Hepatocyte (in vitro differentiated cells): ENCODE measurements at regions not wholly inside any gene's neighbourhood (a gene's known extent, or its start where the extent isn't known, plus 50 kb on each side); places are given as distances from the start of the nearest gene placed in this dataset.

ENCODE experiments used
- DNase-seq: peaks from one replicate; pipeline ENCODE4 v3.0.0-alpha.2; 2016; ENCODE audit warnings: low spot score
- H2AFZ ChIP-seq: fragments of 200-600 bp; sonication (generic); 2 replicates; pipeline ENCODE4 v1.6.0; 2016; ENCODE audit warnings: antibody characterized with exemption, mild to moderate bottlenecking
- H3K27ac ChIP-seq: fragments of 200-600 bp; sonication (generic); 2 replicates; pipeline ENCODE4 v1.5.1; 2016; ENCODE audit warnings: mild to moderate bottlenecking
- H3K27me3 ChIP-seq: fragments of 200-600 bp; sonication (generic); 2 replicates; pipeline ENCODE4 v1.6.1; 2016
- H3K36me3 ChIP-seq: fragments of 200-600 bp; sonication (generic); replicated peaks from 2 replicates; pipeline ENCODE4 v1.5.1; 2016; ENCODE audit warnings: low read depth; ENCODE audit not compliant: insufficient read depth
- H3K4me1 ChIP-seq: fragments of 200-600 bp; sonication (generic); 2 replicates; pipeline ENCODE4 v1.5.1; 2016; ENCODE audit warnings: mild to moderate bottlenecking, moderate library complexity; ENCODE audit not compliant: insufficient read depth
- H3K4me2 ChIP-seq: fragments of 200-600 bp; sonication (generic); 2 replicates; pipeline ENCODE4 v1.6.0; 2016
- H3K4me3 ChIP-seq: fragments of 200-600 bp; sonication (generic); 2 replicates; pipeline ENCODE4 v1.5.1; 2016; ENCODE audit warnings: mild to moderate bottlenecking
- H3K79me2 ChIP-seq: fragments of 200-600 bp; sonication (generic); 2 replicates; pipeline ENCODE4 v1.6.0; 2017; ENCODE audit warnings: mild to moderate bottlenecking
- H3K9me2 ChIP-seq: fragments of 200-600 bp; sonication (generic); replicated peaks from 2 replicates; pipeline ENCODE4 v1.6.0; 2017; ENCODE audit warnings: mild to moderate bottlenecking; ENCODE audit not compliant: insufficient read depth
- H3K9me3 ChIP-seq: fragments of 200-600 bp; sonication (generic); 2 replicates; pipeline ENCODE4 v1.5.1; 2016; ENCODE audit warnings: low read depth, mild to moderate bottlenecking
- H4K20me1 ChIP-seq: fragments of 200-600 bp; sonication (generic); 2 replicates; pipeline ENCODE4 v1.6.0; 2016; ENCODE audit warnings: mild to moderate bottlenecking; ENCODE audit not compliant: insufficient read depth, poor library complexity, severe bottlenecking
- CTCF ChIP-seq: fragments of 200-600 bp; sonication (generic); IDR thresholded peaks from 2 replicates; pipeline ENCODE4 v1.5.1; 2016; ENCODE audit warnings: antibody characterized with exemption, mild to moderate bottlenecking; ENCODE audit not compliant: poor library complexity
- EZH2 ChIP-seq: fragments of 200-600 bp; sonication (generic); IDR thresholded peaks from 2 replicates; pipeline ENCODE4 v1.6.1; 2016; ENCODE audit warnings: antibody characterized with exemption, mild to moderate bottlenecking, borderline replicate concordance
- EZH2phosphoT487 ChIP-seq: fragments of 200-600 bp; sonication (generic); IDR thresholded peaks from one replicate; pipeline ENCODE4 v1.6.1; 2018; ENCODE audit warnings: antibody characterized with exemption, mild to moderate bottlenecking, low read depth, moderate library complexity; ENCODE audit not compliant: unreplicated experiment, severe bottlenecking
- WGBS: methylation state at CpG from one replicate; pipeline ENCODE4 v1.1.6; 2016; ENCODE audit warnings: low lambda C conversion rate; ENCODE audit errors: missing lambda C conversion rate; 5-methylcytosine and 5-hydroxymethylcytosine counted together

GRCh38 chr11:127926721-127927120 is 660.6 kb downstream of the ETS1 start:
- Histone ChIP-seq H3K79me2 (no peaks in the 10 kb centered on the region), H4K20me1 (no peaks in the 10 kb centered on the region), H3K9me2 (no peaks in the 10 kb centered on the region), H3K27ac (no peak overlapping the region), H3K4me3 (no peak overlapping the region), H3K27me3 (no peaks in the 10 kb centered on the region), H3K4me1 (no peaks in the 10 kb centered on the region), H2AFZ (no peak overlapping the region), H3K9me3 (no peaks in the 10 kb centered on the region), H3K36me3 (no peaks in the 10 kb centered on the region), H3K4me2 (no peak overlapping the region)
- TF ChIP-seq EZH2 = no peak
- WGBS = 95% methylated on average over 8 of the region's 8 CpGs
- no peak for DNase-seq

GRCh38 chr11:127925475-127925874 is 661.9 kb downstream of the ETS1 start:
- no peaks in the 10 kb centered on the region for H4K20me1 ChIP-seq
- 80% methylated on average over 4 of the region's 4 CpGs for WGBS
- H3K4me3 ChIP-seq = no peak overlapping the region
- no peaks in the 10 kb centered on the region for H3K79me2 ChIP-seq
- no peaks in the 10 kb centered on the region for H3K36me3 ChIP-seq
- H3K9me3 ChIP-seq = no peaks in the 10 kb centered on the region
- H3K4me2 ChIP-seq = no peak overlapping the region
- no peaks in the 10 kb centered on the region for H3K9me2 ChIP-seq
- no peak for DNase-seq
- no peaks in the 10 kb centered on the region for H3K4me1 ChIP-seq
- H3K27ac ChIP-seq = no peak overlapping the region
- no peaks in the 10 kb centered on the region for H3K27me3 ChIP-seq
- no peak overlapping the region for H2AFZ ChIP-seq
- TF ChIP-seq CTCF (no peak), EZH2phosphoT487 (no peak), EZH2 (no peak)

GRCh38 chr11:127919206-127920000 is 668.0 kb downstream of the ETS1 start:
- no peaks in the 10 kb centered on the region for H3K9me3 ChIP-seq
- H3K4me3 ChIP-seq = no peak overlapping the region
- H4K20me1 ChIP-seq = no peaks in the 10 kb centered on the region
- no peaks in the 10 kb centered on the region for H3K36me3 ChIP-seq
- H3K9me2 ChIP-seq = no peaks in the 10 kb centered on the region
- no peaks in the 10 kb centered on the region for H3K27me3 ChIP-seq
- H2AFZ ChIP-seq = no peak overlapping the region
- H3K4me1 ChIP-seq = no peaks in the 10 kb centered on the region
- H3K27ac ChIP-seq = no peak overlapping the region
- TF ChIP-seq EZH2phosphoT487 = no peak
- no peak overlapping the region for H3K4me2 ChIP-seq
- 80% methylated on average over 2 of the region's 2 CpGs for WGBS
- H3K79me2 ChIP-seq = no peaks in the 10 kb centered on the region
- DNase-seq = no peak

- Histone ChIP-seq H3K79me2 (no peaks in the 10 kb centered on the region), H2AFZ (no peak overlapping the region), H3K4me2 (no peak overlapping the region), H3K9me3 (no peaks in the 10 kb centered on the region), H3K4me3 (no peak overlapping the region), H3K36me3 (no peaks in the 10 kb centered on the region), H4K20me1 (no peaks in the 10 kb centered on the region), H3K27ac (peak overlapping the region; percentile 28), H3K9me2 (no peaks in the 10 kb centered on the region), H3K4me1 (no peaks in the 10 kb centered on the region), H3K27me3 (no peaks in the 10 kb centered on the region)
- TF ChIP-seq CTCF = no peak
- no peak for TF ChIP-seq EZH2phosphoT487
- TF ChIP-seq EZH2 = no peak
- no peak for DNase-seq
These were observed 685.0 kb downstream of the ETS1 start for GRCh38 chr11:127902382-127902781.
